ENCODE measurements at regions not wholly inside any gene's neighbourhood (a gene's known extent, or its start where the extent isn't known, plus 50 kb on each side); places are given as distances from the start of the nearest gene placed in this dataset.

DNA sequence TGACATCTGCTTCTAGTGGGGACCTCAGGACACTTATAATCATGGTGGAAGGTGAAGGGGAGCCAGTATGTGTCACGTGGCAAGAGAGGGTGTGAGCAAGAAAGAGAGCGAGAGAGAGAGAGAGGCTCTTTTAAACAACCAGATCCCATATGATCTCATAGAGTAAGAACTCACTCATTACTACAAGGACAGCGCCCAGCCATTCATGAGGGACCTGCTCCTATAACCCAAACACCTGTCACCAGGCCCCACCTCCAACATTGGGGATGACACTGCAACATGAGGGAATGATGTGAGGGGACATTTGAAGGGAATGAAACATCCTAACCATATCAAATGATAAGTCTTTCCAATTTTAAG is 427.5 kb downstream of the EFNA5 start:
- no peak overlapping the region for H3K9ac ChIP-seq (ENCODE audit: extremely low read depth, insufficient read length, low read length)
- DNase-seq = no peak
- no peak overlapping the region for H2BK5ac ChIP-seq (ENCODE audit: insufficient read length, low read length)
- no peak overlapping the region for H3K27ac Mint-ChIP-seq
- TF ChIP-seq, protein P1, sequence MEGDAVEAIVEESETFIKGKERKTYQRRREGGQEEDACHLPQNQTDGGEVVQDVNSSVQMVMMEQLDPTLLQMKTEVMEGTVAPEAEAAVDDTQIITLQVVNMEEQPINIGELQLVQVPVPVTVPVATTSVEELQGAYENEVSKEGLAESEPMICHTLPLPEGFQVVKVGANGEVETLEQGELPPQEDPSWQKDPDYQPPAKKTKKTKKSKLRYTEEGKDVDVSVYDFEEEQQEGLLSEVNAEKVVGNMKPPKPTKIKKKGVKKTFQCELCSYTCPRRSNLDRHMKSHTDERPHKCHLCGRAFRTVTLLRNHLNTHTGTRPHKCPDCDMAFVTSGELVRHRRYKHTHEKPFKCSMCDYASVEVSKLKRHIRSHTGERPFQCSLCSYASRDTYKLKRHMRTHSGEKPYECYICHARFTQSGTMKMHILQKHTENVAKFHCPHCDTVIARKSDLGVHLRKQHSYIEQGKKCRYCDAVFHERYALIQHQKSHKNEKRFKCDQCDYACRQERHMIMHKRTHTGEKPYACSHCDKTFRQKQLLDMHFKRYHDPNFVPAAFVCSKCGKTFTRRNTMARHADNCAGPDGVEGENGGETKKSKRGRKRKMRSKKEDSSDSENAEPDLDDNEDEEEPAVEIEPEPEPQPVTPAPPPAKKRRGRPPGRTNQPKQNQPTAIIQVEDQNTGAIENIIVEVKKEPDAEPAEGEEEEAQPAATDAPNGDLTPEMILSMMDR (conservative IDR thresholded peaks at IDR 0.05) = no peak
- no peak overlapping the region for H3K4ac ChIP-seq (ENCODE audit: low read depth, low read length)
- H4K8ac ChIP-seq (replicated peaks; ENCODE audit: insufficient read length, low read depth, low read length) = no peak overlapping the region
- H3K4me1 Mint-ChIP-seq = peaks cover 17 to 20% of the 10 kb centered on the region in 2 experiments
- H2BK120ac ChIP-seq (ENCODE audit: low read depth, low read length, poor library complexity, severe bottlenecking) = no peak overlapping the region
- H3K23ac ChIP-seq (ENCODE audit: insufficient read length, low read depth, low read length) = no peak overlapping the region
- no peak overlapping the region for H2BK20ac ChIP-seq (ENCODE audit: low read depth, low read length, poor library complexity, severe bottlenecking)
- H2AK5ac ChIP-seq (ENCODE audit: insufficient read length, low read length) = no peak overlapping the region
- H3K36me3 Mint-ChIP-seq (ENCODE audit: insufficient read depth in 1 of 3, low read depth in 3 of 3) = peaks cover 0 to 4% (median 0%) of the 10 kb centered on the region in 3 experiments; a peak in 1 of 7 replicates
- H3K9me3 Mint-ChIP-seq = peaks cover 0 to 3% of the 10 kb centered on the region in 2 experiments; a peak in 1 of 5 replicates
- 0 out of 2 replicates have a peak, but pooled peaks cover 2% of the 10 kb centered on the region for H3K27me3 Mint-ChIP-seq (ENCODE audit: low read depth)
- no peak overlapping the region for H2BK15ac ChIP-seq (ENCODE audit: low read depth, low read length)
- H3K14ac ChIP-seq (ENCODE audit: insufficient read depth, low read length) = no peak overlapping the region
- no peak overlapping the region for H3K4me3 Mint-ChIP-seq
- H4K5ac ChIP-seq (ENCODE audit: insufficient read length, low read depth, low read length) = no peak overlapping the region
- H3K79me2 ChIP-seq (ENCODE audit: insufficient read depth, low read length) = no peaks in the 10 kb centered on the region
- H2BK12ac ChIP-seq (ENCODE audit: insufficient read length, low read depth, low read length) = no peak overlapping the region
- no peaks in the 10 kb centered on the region for H3K23me2 ChIP-seq (ENCODE audit: insufficient read length, low read depth, low read length, poor library complexity, severe bottlenecking)
- H3K56ac ChIP-seq (ENCODE audit: insufficient read length, low read depth, low read length) = no peak overlapping the region
- H3K9me3 ChIP-seq (ENCODE audit: control insufficient read depth, low read depth, low read length) = no peaks in the 10 kb centered on the region
- H4K91ac ChIP-seq (ENCODE audit: insufficient read length, low read depth, low read length) = no peak overlapping the region
- no peaks in the 10 kb centered on the region for H4K20me1 ChIP-seq (ENCODE audit: control insufficient read depth, insufficient read depth, insufficient read length)
- H3K27me3 ChIP-seq (ENCODE audit: insufficient read depth, low read length) = no peaks in the 10 kb centered on the region
- no peak overlapping the region for H3K18ac ChIP-seq (ENCODE audit: insufficient read length, low read depth, low read length)
- no peak overlapping the region for H3K4me2 ChIP-seq (ENCODE audit: insufficient read depth, insufficient read length, low read length)
- no CpG with 5 or more reads among the region's 3 CpGs for WGBS (ENCODE audit: extremely low coverage, insufficient read length, low lambda C conversion rate)
- H3K79me1 ChIP-seq (ENCODE audit: insufficient read depth, low read depth, low read length, poor library complexity, severe bottlenecking) = no peaks in the 10 kb centered on the region
- H3K27ac ChIP-seq (ENCODE audit: insufficient read length, low read depth, low read length) = no peak overlapping the region
- H2AFZ ChIP-seq (ENCODE audit: low read length) = no peak overlapping the region
- H3K4me1 ChIP-seq (ENCODE audit: insufficient read depth, low read length) = no peaks in the 10 kb centered on the region; the same call in 1 of the 2 replicates
- no peak overlapping the region for H3T11ph ChIP-seq (ENCODE audit: low read length)
